ENCODE measurements at regions not wholly inside any gene's neighbourhood (a gene's known extent, or its start where the extent isn't known, plus 50 kb on each side); places are given as distances from the start of the nearest gene placed in this dataset.
"Not testable (repeated sequence)": the region's sequence is repeated elsewhere in the genome, so short reads cannot be mapped to it uniquely, and the experiment has no call there.

DNA sequence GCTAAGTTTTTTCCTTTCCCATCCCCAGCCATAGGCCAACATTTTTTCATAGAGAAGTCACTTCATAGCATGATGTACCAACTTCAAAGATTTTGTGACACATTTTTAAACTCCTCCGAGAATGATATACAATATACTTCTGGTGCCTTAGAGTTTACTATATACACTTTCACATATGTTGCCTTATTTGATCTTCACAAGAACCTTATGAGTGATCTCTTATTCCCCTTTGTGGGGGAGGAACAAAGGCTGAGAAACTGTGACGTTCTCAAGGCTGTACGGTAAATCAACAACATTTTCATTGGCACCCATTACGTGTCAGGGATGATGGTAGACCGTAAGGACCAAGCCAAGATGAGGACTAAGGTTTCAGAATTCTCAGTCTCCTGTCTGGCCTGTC, 130.0 kb downstream of the RFPL4B start:
- H3K4me3 Mint-ChIP-seq, result no peak overlapping the region
- H3K9me3 Mint-ChIP-seq, result peaks cover 6% of the 10 kb centered on the region
- H3K27me3 Mint-ChIP-seq, result no peaks in the 10 kb centered on the region
- H3K27ac Mint-ChIP-seq, result no peak overlapping the region
- no peaks in the 10 kb centered on the region for H3K36me3 Mint-ChIP-seq (ENCODE audit: low read depth)
- peaks cover 3% of the 10 kb centered on the region for H3K4me1 Mint-ChIP-seq (ENCODE audit: low read depth)

DNA sequence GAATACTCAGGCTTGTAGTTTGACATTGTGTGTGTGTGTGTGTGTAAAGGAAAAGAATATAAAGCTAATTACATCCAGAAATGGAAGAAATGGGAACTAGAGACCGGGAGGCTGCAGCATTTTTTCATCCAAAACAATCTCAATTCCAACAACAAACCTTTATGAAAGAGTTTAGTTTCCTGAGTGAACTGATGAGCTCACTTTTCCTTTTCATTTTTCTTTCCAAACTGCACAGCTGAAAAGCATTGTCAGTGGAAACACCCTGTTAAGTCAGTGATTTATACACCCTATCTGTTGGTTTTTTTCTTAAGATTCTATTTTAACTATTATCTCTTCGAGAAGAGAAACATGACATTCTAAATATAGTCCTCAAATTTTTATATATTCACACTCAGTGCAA, 130.9 kb downstream of the RFPL4B start:
- no peak overlapping the region for H3K27ac Mint-ChIP-seq
- H3K4me3 Mint-ChIP-seq, result no peak overlapping the region
- H3K9me3 Mint-ChIP-seq, result peaks cover 6% of the 10 kb centered on the region
- H3K4me1 Mint-ChIP-seq (ENCODE audit: low read depth), result peaks cover 3% of the 10 kb centered on the region
- no peaks in the 10 kb centered on the region for H3K27me3 Mint-ChIP-seq
- no peaks in the 10 kb centered on the region for H3K36me3 Mint-ChIP-seq (ENCODE audit: low read depth)

DNA sequence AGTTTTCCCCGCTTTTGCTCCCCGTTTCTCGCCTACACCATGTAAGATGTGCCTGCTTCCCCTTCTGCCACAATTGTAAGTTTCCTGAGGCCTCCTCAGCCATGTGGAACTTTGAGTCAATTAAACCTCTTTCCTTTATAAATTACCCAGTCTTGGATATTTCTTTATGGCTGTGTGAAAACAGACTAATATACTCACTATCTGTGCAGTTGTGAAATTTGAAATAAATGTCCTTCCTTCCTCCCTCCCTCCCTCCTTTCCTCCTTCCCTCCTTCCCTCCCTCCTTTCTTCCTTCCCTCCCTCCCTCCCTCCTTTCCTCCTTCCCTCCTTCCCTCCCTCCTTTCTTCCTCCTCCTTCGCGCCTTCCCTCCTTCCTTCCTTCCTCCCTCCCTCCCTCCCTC, 132.8 kb downstream of the RFPL4B start:
- H3K4me1 Mint-ChIP-seq (ENCODE audit: low read depth); H3K27me3 Mint-ChIP-seq; H3K4me3 Mint-ChIP-seq; H3K9me3 Mint-ChIP-seq; H3K36me3 Mint-ChIP-seq (ENCODE audit: low read depth); H3K27ac Mint-ChIP-seq: not testable (repeated sequence)

DNA sequence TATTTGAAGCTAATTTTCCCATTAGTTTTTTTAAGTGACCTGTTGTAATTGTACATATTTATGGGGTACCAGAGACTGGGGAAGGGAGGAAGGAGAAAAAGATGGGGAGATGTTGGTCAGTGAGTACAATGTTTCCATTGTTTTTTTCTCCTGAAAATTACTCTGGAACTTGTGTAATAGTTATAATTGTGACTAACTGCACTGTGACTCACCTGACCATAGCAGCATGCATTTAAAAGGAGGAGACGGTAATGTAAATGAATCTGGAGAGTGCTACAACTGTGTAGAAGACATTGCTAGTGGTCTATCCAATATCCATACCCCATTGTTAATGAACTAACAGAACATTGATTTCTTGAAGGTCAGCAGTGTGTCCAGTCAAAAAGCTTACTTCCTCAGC, 133.4 kb downstream of the RFPL4B start:
- H3K4me3 Mint-ChIP-seq, result no peak overlapping the region
- H3K9me3 Mint-ChIP-seq, result peaks cover 6% of the 10 kb centered on the region
- H3K27me3 Mint-ChIP-seq, result no peaks in the 10 kb centered on the region
- no peak overlapping the region for H3K27ac Mint-ChIP-seq
- H3K4me1 Mint-ChIP-seq (ENCODE audit: low read depth), result peaks cover 3% of the 10 kb centered on the region
- H3K36me3 Mint-ChIP-seq (ENCODE audit: low read depth), result no peaks in the 10 kb centered on the region

DNA sequence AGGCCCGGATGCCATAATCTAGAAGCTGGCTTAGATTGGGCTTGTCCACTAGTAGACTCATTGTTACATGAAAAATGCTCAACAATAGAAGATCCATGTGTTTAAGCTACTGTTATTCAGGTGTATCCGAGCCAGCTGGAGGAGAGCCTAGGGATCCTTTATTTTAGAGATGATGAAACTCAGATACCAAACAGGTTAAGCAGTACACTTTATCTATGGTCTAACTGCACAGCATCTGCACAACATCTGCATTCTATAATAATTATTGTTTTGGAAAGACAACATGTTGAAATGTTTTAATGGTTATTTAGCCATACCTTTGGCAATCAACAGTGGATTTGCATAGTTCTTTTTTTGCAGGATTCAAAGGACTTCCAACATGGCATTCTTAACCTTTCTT, 134.1 kb downstream of the RFPL4B start:
- Mint-ChIP-seq H3K27me3 (no peaks in the 10 kb centered on the region), H3K4me1 (ENCODE audit: low read depth) (peaks cover 3% of the 10 kb centered on the region), H3K4me3 (no peak overlapping the region), H3K9me3 (peaks cover 6% of the 10 kb centered on the region), H3K27ac (no peak overlapping the region), H3K36me3 (ENCODE audit: low read depth) (no peaks in the 10 kb centered on the region)

DNA sequence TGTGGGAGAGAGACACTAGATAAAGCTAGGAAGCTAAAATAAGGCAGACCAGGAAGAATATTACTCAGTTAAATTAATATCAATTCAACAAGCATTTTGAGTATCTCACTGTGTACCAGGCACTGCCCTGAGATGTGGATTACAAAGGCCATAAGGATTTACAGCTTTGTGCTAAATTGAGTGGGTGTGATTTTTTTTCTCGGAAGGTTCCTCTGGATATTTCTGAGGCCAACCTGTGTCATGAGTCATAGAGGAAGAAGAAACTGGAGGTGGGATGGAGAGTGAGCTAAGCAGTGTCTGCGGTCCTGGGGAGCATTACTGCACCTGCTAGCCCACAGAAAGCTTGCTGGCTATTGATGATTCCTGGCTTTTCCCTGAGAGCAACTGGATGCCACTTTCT, 135.2 kb downstream of the RFPL4B start:
- Mint-ChIP-seq H3K4me1 (ENCODE audit: low read depth) (peaks cover 3% of the 10 kb centered on the region), H3K9me3 (peaks cover 6% of the 10 kb centered on the region), H3K27ac (no peak overlapping the region), H3K36me3 (ENCODE audit: low read depth) (no peaks in the 10 kb centered on the region), H3K4me3 (no peak overlapping the region), H3K27me3 (no peaks in the 10 kb centered on the region)

DNA sequence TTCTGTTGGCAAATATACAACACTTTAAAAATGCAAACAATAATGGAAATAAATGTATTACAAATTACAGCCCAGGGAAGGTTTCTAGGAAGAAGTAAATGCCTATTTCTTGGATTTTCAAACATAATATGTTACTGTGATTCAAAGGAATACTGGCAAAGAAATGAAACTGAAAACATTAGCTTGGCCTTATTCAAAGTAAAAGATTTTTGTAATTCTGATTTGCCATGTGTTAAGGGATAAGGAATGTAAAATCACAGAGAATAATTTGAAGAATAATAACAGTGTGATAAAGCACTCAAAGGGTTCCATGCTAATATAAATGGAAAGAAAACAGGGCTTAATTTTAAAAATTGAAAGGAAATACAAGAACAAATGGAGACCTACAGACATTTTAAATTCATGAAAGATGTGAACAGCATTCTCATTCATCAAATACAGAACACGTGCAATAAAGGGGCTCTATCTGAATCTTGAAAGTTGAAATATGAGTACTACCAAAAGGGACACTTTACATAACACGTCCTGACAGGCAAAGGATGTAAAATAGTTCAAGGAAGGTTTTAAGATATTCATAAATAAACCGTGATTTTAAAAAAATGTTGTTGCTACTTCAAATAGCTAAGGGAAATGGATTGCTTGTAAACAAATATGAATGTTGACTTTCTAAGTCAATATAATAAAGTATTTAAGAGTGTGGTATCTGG, 138.1 kb downstream of the RFPL4B start:
- Mint-ChIP-seq H3K27ac (no peak overlapping the region), H3K4me3 (no peak overlapping the region), H3K4me1 (ENCODE audit: low read depth) (no peaks in the 10 kb centered on the region), H3K9me3 (peaks cover 5% of the 10 kb centered on the region), H3K36me3 (ENCODE audit: low read depth) (no peaks in the 10 kb centered on the region), H3K27me3 (peaks cover 4% of the 10 kb centered on the region)

DNA sequence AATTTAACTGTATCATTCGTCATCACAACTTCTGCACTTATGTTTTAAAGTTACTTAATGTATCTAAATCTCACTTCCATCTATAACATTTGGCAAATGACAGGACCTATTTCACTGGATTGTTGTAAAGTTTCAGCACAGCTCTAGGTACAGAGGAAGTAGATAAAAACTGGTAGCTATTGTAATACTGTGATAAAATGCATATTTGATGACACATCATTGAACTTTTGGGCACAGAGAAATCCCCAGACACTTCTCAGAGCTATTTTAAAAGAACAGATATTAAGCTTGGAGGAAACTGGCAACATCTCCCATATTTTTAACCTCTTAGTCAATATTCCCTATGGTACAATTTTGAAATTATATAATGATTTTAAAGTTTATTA, 138.7 kb downstream of the RFPL4B start:
- no peaks in the 10 kb centered on the region for H3K36me3 Mint-ChIP-seq (ENCODE audit: low read depth)
- H3K9me3 Mint-ChIP-seq, result no peaks in the 10 kb centered on the region

DNA sequence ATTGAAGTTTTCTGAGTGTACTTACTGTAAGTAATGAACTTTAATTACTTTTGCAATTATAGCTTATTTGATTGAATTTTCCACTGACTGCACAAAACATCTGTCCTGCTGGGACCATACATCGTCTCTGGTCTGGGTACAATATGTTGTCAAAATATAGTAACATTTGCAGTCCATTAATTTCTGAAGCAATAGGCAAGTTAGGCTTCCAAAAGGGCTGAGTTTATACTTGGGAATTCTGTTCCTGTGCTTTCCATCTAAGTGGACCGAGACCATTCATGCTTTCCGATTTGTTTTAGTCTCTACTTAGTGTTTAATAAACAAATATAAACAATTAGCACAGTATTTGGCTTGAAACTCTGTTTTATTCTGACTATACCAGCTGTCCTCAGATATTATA, 139.3 kb downstream of the RFPL4B start:
- Mint-ChIP-seq H3K9me3 (no peaks in the 10 kb centered on the region), H3K27me3 (peaks cover 5% of the 10 kb centered on the region), H3K27ac (no peak overlapping the region), H3K4me1 (ENCODE audit: low read depth) (no peaks in the 10 kb centered on the region), H3K36me3 (ENCODE audit: low read depth) (no peaks in the 10 kb centered on the region), H3K4me3 (no peak overlapping the region)

More for the DNA sequence above, 138.7 kb downstream of the RFPL4B start:
- Mint-ChIP-seq H3K4me1 (ENCODE audit: low read depth) (no peaks in the 10 kb centered on the region), H3K27me3 (peaks cover 5% of the 10 kb centered on the region), H3K4me3 (no peak overlapping the region), H3K27ac (no peak overlapping the region)

DNA sequence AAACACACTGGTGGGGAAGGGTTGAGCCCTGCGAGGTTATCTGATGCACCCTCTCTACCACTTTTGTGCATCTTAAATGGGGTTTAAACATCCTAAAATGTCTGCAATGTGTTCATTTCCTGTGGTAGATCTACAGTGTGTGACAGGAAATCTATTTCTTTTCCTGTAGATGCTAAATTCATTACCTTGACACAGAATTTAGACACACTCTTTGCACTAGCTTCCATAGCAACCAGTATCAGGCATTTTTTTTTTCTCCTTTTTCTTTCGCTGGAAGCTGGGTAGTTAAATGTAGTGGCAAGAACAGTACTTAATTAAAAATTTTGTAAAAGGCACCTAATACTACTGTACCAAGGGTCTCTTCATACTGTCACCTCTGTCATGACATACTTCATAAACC, 141.1 kb downstream of the RFPL4B start:
- peaks cover 5% of the 10 kb centered on the region for H3K27me3 Mint-ChIP-seq
- H3K27ac Mint-ChIP-seq, result no peak overlapping the region
- no peaks in the 10 kb centered on the region for H3K4me1 Mint-ChIP-seq (ENCODE audit: low read depth)
- no peaks in the 10 kb centered on the region for H3K36me3 Mint-ChIP-seq (ENCODE audit: low read depth)
- H3K4me3 Mint-ChIP-seq, result no peak overlapping the region
- no peaks in the 10 kb centered on the region for H3K9me3 Mint-ChIP-seq

DNA sequence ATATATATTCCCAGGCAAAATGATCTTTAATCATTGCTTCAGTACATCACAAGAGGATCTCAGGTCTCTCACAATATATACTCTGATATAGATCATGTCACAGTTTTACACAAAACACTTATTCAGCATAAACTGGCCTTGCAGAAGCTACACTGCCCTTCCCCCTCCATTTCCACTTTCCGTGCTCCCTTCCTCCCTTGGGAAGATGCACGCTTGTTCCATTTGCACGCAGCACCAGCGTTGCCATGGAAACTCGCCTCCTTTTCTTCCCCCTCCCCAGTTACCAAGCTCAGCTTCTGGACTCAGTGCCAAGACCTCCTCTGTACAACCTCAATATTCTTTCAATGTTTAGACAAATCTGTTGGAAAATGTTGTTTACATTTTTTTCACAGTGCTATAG, 154.6 kb downstream of the RFPL4B start:
- H3K36me3 Mint-ChIP-seq (ENCODE audit: low read depth), result no peaks in the 10 kb centered on the region
- no peak overlapping the region for H3K4me3 Mint-ChIP-seq
- H3K4me1 Mint-ChIP-seq (ENCODE audit: low read depth), result no peaks in the 10 kb centered on the region
- no peak overlapping the region for H3K27ac Mint-ChIP-seq
- no peaks in the 10 kb centered on the region for H3K9me3 Mint-ChIP-seq
- H3K27me3 Mint-ChIP-seq, result no peaks in the 10 kb centered on the region

DNA sequence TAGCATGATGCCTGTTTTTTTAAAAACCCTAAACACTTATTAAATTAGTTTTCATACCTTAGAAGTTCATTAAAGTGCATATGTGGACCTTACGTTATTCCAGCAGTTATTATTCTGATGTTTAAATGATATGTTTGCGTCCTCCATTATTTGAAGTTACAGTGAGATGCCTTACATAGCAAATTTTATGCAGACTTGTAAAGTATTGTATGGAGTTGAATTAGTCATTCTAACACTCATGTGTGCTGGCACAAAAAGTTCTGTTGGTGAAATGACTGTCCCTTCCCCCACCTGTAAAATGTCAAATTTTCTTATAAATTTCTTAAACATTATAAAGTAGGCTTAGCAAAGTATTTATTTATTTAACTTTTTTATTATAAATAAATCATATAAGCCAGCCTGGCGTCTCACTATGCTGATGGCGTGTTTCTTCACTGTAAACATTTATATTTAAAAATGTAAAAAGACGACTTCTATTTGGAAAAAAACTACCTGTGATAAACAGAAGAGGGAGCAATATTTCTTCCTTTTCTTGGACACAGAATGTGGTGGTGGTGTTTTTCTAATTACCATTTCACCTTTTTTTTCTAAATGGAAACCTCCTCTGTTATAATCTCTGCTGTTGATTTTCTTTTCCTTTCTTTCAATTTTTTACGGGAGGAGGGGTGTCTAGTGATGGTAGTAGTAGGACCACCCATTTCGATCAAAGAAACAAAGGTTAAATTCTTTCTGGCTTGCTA, 155.4 kb downstream of the RFPL4B start:
- Mint-ChIP-seq H3K36me3 (ENCODE audit: low read depth) (no peaks in the 10 kb centered on the region), H3K27ac (no peak overlapping the region)

DNA sequence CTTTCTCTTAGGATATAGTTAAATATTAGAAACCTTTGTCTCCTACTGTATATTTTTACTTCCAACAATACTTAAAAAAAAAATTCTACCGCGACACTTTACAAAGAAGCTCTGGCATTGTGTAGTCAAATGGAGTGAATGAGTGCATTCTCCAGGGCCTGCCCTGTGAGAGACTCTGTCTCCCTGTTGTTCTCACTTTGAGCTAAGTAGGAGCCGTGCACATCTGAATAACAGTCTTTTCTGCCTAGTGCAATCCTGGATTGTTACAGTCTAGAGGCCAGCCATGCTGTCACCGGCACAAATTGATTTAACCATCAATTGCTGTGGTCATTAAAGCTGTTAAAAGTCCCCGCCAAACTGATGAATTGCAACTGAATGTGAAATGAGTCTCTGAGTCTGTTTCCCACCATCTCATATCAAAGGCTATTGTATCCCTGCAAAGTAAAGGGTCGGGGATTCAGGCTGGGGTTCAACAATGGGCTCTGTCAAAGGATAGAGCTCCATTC, 156.0 kb downstream of the RFPL4B start:
- Mint-ChIP-seq H3K36me3 (ENCODE audit: low read depth) (no peaks in the 10 kb centered on the region), H3K27ac (no peak overlapping the region), H3K27me3 (no peaks in the 10 kb centered on the region), H3K9me3 (peaks cover 3% of the 10 kb centered on the region), H3K4me3 (no peak overlapping the region), H3K4me1 (ENCODE audit: low read depth) (no peaks in the 10 kb centered on the region)

More for the DNA sequence above, 155.4 kb downstream of the RFPL4B start:
- peaks cover 3% of the 10 kb centered on the region for H3K9me3 Mint-ChIP-seq
- H3K4me3 Mint-ChIP-seq, result no peak overlapping the region
- H3K4me1 Mint-ChIP-seq (ENCODE audit: low read depth), result no peaks in the 10 kb centered on the region
- H3K27me3 Mint-ChIP-seq, result no peaks in the 10 kb centered on the region

DNA sequence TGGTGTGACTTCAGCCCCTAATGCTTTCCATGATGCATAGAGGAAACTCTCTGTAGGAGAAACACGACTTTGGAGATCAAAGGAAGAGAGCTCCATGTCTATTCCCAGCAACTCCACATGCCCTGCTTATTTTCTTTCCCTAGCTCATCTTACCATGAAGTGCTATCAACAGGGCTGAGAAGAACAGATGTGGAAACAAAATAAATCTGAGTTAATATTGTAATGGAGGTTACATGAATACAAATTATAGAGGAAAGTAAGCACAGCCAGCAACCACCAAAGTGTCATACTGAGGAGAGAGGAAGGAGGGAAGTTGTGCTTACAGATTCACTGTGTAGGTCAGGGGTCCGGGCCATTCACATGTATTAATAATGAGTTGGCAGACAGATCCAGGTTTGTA, 157.5 kb downstream of the RFPL4B start:
- Mint-ChIP-seq H3K9me3 (peaks cover 6% of the 10 kb centered on the region), H3K27me3 (no peaks in the 10 kb centered on the region), H3K4me3 (no peak overlapping the region), H3K36me3 (ENCODE audit: low read depth) (no peaks in the 10 kb centered on the region), H3K27ac (no peak overlapping the region), H3K4me1 (ENCODE audit: low read depth) (no peaks in the 10 kb centered on the region)

DNA sequence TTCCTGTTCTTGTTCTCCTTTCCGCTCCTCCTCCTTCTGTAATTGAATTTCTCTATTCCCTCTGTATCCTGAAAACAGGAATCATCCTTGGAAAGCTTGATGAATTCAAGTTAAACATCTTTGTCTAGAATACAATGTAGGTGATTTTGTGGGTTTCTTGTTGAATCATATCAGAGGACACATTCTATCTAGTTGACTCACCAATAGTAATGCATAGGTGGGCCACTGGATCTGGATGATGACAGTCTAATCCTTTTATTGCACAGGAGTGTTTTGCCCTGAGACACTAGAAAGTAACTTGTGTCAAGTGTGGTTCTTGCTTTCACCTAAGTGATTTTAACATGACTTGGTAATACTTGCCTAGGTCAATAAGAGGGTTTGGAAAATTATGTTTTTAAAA, 164.3 kb downstream of the RFPL4B start:
- H3K27ac Mint-ChIP-seq, result no peak overlapping the region
- peaks cover 9% of the 10 kb centered on the region for H3K9me3 Mint-ChIP-seq
- H3K27me3 Mint-ChIP-seq, result no peaks in the 10 kb centered on the region
- H3K4me3 Mint-ChIP-seq, result no peak overlapping the region
- H3K36me3 Mint-ChIP-seq (ENCODE audit: low read depth), result no peaks in the 10 kb centered on the region
- no peaks in the 10 kb centered on the region for H3K4me1 Mint-ChIP-seq (ENCODE audit: low read depth)

DNA sequence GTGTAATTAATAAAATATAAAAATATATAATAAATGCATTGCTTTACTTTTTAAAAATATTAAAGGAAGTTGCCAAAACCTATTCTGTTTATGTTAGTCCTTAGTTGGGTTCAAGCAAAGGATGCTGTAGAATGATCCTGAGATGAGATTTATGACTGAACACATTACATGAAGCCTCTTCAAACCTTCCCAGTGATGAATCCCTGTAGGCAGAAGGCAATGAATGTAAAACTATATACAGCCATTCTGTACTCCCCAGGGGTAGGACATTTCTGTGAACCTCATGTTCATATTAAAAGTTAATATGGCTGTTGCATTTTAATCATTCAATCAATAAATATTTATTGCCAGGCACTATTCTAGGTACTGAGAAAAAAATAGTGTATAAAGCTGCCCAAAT, 166.0 kb downstream of the RFPL4B start:
- Mint-ChIP-seq H3K27ac (no peak overlapping the region), H3K4me3 (no peak overlapping the region), H3K9me3 (peaks cover 5% of the 10 kb centered on the region), H3K36me3 (ENCODE audit: low read depth) (no peaks in the 10 kb centered on the region), H3K4me1 (ENCODE audit: low read depth) (no peaks in the 10 kb centered on the region), H3K27me3 (peaks cover 3% of the 10 kb centered on the region)
